Testis (tissue), 2 donors: ENCODE measurements at regions not wholly inside any gene's neighbourhood (a gene's known extent, or its start where the extent isn't known, plus 50 kb on each side); places are given as distances from the start of the nearest gene placed in this dataset.

Experiments used
- POLR2A ChIP-seq: fragments of 450-650 bp; IDR thresholded peaks from one replicate; pipeline ENCODE4 v1.6.1; 2017; ENCODE audit warnings: antibody characterized with exemption, mild to moderate bottlenecking, moderate library complexity
- TF ChIP-seq, protein P1 (sequence below), 3 experiments: fragments of 450-650 bp in 2 of 3; fragments of 200-600 bp in 1 of 3; sonication (generic) in 1 of 3; IDR thresholded peaks; one replicate each; pipeline ENCODE4 v1.5.1; 2016 to 2019; ENCODE audit warnings: antibody characterized with exemption in 3 of 3, mild to moderate bottlenecking in 2 of 3, moderate library complexity in 1 of 3

DNA sequence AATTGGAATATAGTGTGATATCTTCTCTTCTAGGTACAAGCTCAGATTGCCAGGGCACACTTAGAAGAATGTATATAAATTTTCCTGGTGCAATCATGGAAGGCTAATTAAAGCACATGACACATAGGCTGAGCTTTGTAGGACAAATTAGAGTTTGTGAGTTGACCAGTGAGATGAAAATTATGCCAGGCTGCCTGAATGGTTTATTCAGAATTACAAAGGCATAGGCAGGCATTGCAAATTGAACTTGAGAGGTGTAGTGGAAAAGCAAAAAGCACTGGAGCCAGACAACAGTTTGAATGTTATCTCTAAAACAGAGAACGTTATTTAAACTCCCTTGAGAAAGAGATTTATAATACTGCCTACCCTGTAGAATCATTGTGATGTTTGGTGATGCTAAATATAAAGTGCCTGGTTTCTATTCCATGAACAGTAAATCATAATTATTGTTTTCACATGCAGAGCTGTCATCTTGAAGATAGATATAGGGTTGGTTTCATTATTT, 712.1 kb downstream of the TBC1D32 start:
- TF ChIP-seq, protein P1, sequence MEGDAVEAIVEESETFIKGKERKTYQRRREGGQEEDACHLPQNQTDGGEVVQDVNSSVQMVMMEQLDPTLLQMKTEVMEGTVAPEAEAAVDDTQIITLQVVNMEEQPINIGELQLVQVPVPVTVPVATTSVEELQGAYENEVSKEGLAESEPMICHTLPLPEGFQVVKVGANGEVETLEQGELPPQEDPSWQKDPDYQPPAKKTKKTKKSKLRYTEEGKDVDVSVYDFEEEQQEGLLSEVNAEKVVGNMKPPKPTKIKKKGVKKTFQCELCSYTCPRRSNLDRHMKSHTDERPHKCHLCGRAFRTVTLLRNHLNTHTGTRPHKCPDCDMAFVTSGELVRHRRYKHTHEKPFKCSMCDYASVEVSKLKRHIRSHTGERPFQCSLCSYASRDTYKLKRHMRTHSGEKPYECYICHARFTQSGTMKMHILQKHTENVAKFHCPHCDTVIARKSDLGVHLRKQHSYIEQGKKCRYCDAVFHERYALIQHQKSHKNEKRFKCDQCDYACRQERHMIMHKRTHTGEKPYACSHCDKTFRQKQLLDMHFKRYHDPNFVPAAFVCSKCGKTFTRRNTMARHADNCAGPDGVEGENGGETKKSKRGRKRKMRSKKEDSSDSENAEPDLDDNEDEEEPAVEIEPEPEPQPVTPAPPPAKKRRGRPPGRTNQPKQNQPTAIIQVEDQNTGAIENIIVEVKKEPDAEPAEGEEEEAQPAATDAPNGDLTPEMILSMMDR (IDR thresholded peaks at IDR 0.05): no peak
- no peak for TF ChIP-seq POLR2A
